ENCODE measurements at regions not wholly inside any gene's neighbourhood (a gene's known extent, or its start where the extent isn't known, plus 50 kb on each side); places are given as distances from the start of the nearest gene placed in this dataset.

DNA sequence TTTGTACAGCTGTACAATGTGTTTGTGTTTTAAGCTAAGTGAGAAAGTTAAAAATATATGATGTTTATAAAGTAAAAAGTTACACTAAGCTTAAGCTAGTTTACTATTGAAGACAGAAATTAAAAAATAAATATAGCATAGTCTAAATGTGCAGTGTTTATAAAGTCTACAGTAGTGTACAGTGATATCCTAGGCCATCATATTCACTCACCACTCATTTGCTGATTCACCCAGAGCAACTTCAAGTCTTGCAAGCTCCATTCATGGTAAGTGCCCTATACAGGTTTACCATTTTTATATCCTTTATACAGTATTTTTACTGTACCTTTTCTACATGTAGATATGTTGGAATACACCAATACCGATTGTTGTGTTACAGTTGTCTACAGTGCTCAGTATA, 553.2 kb upstream of the TBL1XR1 start:
- Histone ChIP-seq H3K4me3 (replicated peaks in 1 of 3; ENCODE audit: insufficient read depth in 1 of 3, low read depth in 2 of 3, low read length in 3 of 3) (no peak overlapping the region), H2AFZ (ENCODE audit: low read length) (no peak overlapping the region), H4K20me1 (ENCODE audit: insufficient read depth, low read length) (no peaks in the 10 kb centered on the region), H3K79me2 (ENCODE audit: insufficient read depth, low read length) (no peaks in the 10 kb centered on the region), H3K4me2 (ENCODE audit: low read depth, low read length) (no peak overlapping the region), H3K9me3 (ENCODE audit: low read length) (no peaks in the 10 kb centered on the region), H3K36me3 (replicated peaks in 1 of 2; ENCODE audit: control insufficient read depth in 1 of 2, insufficient read depth in 2 of 2, low read length in 2 of 2) (no peaks in the 10 kb centered on the region), H3K4me1 (ENCODE audit: insufficient read depth, low read length) (no peaks in the 10 kb centered on the region), H3K27ac (ENCODE audit: extremely low read length, insufficient read depth, low read length) (no peak overlapping the region), H3K9ac (ENCODE audit: insufficient read depth, low read depth, low read length) (no peak overlapping the region), H3K27me3 (ENCODE audit: control insufficient read depth in 1 of 2, insufficient read depth in 2 of 2, low read length in 2 of 2) (no peaks in the 10 kb centered on the region)
- intact Hi-C loops (cut with micrococcal nuclease; ENCODE audit: unreplicated experiment) (no loop called here), in situ Hi-C loops (cut with HindIII; ENCODE audit: extremely low pct_ligation_motif_present, low pct_unique_long_range_greater_than_20kb) (no loop called here)
- no TSS peak for BruUV-seq (replicated peaks)
- no peak for TF ChIP-seq ZNF260 (CRISPR knock-in tag; IDR thresholded peaks at IDR 0.05; ENCODE audit: borderline replicate concordance, low read depth)
- no peak for TF ChIP-seq HNRNPUL1 (IDR thresholded peaks at IDR 0.05; ENCODE audit: low read depth, low read length)
- TF ChIP-seq KLF15 (CRISPR knock-in tag; IDR thresholded peaks at IDR 0.05; ENCODE audit: borderline replicate concordance) = no peak
- TF ChIP-seq, protein P1, sequence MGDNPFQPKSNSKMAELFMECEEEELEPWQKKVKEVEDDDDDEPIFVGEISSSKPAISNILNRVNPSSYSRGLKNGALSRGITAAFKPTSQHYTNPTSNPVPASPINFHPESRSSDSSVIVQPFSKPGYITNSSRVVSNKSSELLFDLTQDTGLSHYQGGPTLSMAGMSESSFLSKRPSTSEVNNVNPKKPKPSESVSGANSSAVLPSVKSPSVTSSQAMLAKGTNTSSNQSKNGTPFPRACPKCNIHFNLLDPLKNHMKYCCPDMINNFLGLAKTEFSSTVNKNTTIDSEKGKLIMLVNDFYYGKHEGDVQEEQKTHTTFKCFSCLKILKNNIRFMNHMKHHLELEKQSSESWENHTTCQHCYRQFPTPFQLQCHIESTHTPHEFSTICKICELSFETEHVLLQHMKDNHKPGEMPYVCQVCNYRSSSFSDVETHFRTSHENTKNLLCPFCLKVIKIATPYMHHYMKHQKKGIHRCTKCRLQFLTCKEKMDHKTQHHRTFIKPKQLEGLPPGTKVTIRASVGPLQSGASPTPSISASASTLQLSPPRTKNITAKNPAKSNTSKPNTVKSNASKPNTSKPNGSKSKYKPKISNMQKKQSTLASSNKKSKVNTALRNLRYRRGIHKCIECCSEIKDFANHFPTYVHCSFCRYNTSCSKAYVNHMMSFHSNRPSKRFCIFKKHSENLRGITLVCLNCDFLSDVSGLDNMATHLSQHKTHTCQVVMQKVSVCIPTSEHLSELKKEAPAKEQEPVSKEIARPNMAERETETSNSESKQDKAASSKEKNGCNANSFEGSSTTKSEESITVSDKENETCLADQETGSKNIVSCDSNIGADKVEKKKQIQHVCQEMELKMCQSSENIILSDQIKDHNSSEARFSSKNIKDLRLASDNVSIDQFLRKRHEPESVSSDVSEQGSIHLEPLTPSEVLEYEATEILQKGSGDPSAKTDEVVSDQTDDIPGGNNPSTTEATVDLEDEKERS (CRISPR knock-in tag; IDR thresholded peaks at IDR 0.05) = no peak
- no peak for TF ChIP-seq ZNF430 (CRISPR knock-in tag; IDR thresholded peaks at IDR 0.05)
- no peak for TF ChIP-seq ARNTL (CRISPR knock-in tag; IDR thresholded peaks at IDR 0.05)
- TF ChIP-seq ZNF124 (CRISPR knock-in tag; IDR thresholded peaks at IDR 0.05) = no peak
- no peak for TF ChIP-seq ZNF674 (CRISPR knock-in tag; IDR thresholded peaks at IDR 0.05; ENCODE audit: low read depth)
- no peak for TF ChIP-seq CEBPB (IDR thresholded peaks at IDR 0.05; ENCODE audit: borderline replicate concordance, low read depth, low read length)
- TF ChIP-seq NR3C1 (CRISPR knock-in tag; IDR thresholded peaks at IDR 0.05) = no peak
- TF ChIP-seq NR2F6 (IDR thresholded peaks at IDR 0.05) = no peak
- TF ChIP-seq NR2F6 (CRISPR knock-in tag; IDR thresholded peaks at IDR 0.05) = no peak
- no peak for TF ChIP-seq MEIS2 (CRISPR knock-in tag; IDR thresholded peaks at IDR 0.05)
- TF ChIP-seq ZNF720 (CRISPR knock-in tag; IDR thresholded peaks at IDR 0.05) = no peak
- no peak for TF ChIP-seq ZNF317 (CRISPR knock-in tag; IDR thresholded peaks at IDR 0.05)
- CTCF ChIA-PET (ENCODE audit: low intra/inter-chr PET ratio, low total read pairs) = no interaction called here
- 0% methylated on average over 1 of the region's 1 CpG for WGBS (ENCODE audit: low lambda C conversion rate)
- DNase-seq (ENCODE audit: low spot score) (no peak), ATAC-seq (no peak), FAIRE-seq (no peak)
- POLR2A ChIA-PET = no interaction called here
